Activated CD4-positive, alpha-beta T cell treated with anti-CD3 and anti-CD28 coated beads, Interleukin-2, amount 10 ng/mL, durations not matched to agents 24 days and 14 days (primary cell): ENCODE measurements at regions not wholly inside any gene's neighbourhood (a gene's known extent, or its start where the extent isn't known, plus 50 kb on each side); places are given as distances from the start of the nearest gene placed in this dataset.

Experiments
- DNase-seq: peaks from one replicate; pipeline ENCODE4 v3.0.0; 2022
- H3K27ac Mint-ChIP-seq: one replicate; pipeline ENCODE4 v1.8.0; 2022; ENCODE audit warnings: mild to moderate bottlenecking, mixed read lengths
- H3K27me3 Mint-ChIP-seq: one replicate; pipeline ENCODE4 v1.8.0; 2022; ENCODE audit warnings: mixed read lengths
- H3K36me3 Mint-ChIP-seq: one replicate; pipeline ENCODE4 v1.8.0; 2022; ENCODE audit warnings: low read depth, mild to moderate bottlenecking, mixed read lengths
- H3K4me1 Mint-ChIP-seq: one replicate; pipeline ENCODE4 v1.8.0; 2021; ENCODE audit warnings: mixed read lengths
- H3K4me3 Mint-ChIP-seq: one replicate; pipeline ENCODE4 v1.8.0; 2022; ENCODE audit warnings: mild to moderate bottlenecking, moderate library complexity, mixed read lengths
- H3K9me3 Mint-ChIP-seq: one replicate; pipeline ENCODE4 v1.8.0; 2021; ENCODE audit warnings: mixed read lengths
- intact Hi-C: fragments of 100-400 bp; cut with micrococcal nuclease; formaldehyde crosslinking; loops from one replicate; pipeline ENCODE4 v1.15.1; 2023

DNA sequence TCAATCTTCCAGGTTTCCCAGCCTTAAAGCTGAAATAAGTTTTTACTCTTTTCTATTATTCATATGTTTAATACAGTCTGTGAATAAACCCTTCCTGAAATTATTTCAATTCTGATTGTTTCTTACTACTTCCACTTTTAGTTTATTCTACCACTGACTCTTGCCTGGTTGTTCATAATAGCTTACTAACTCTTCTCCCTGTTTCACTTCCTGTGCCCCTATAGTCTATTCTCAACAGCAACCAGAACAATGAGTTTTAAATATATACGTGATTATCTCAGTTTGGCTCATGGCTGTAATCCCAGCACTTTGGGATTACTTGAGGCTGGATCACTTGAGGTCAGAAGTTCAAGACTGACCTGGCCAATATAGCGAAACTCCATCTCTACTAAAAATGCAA is 408.0 kb upstream of the SPOCK3 start:
- intact Hi-C loops = no loop called here

GRCh38 chr4:167645358-167645757 is 411.1 kb upstream of the SPOCK3 start:
- Mint-ChIP-seq H3K4me3 (no peak overlapping the region), H3K27me3 (no peaks in the 10 kb centered on the region), H3K36me3 (no peaks in the 10 kb centered on the region), H3K9me3 (no peaks in the 10 kb centered on the region), H3K27ac (no peak overlapping the region), H3K4me1 (no peaks in the 10 kb centered on the region)
- no peak for DNase-seq
- intact Hi-C loops = no loop called here

More for the DNA sequence above, 408.0 kb upstream of the SPOCK3 start:
- H3K27ac Mint-ChIP-seq = no peak overlapping the region
- H3K4me3 Mint-ChIP-seq = no peak overlapping the region
- no peaks in the 10 kb centered on the region for H3K36me3 Mint-ChIP-seq
- H3K4me1 Mint-ChIP-seq = no peaks in the 10 kb centered on the region
- no peak for DNase-seq
- no peaks in the 10 kb centered on the region for H3K9me3 Mint-ChIP-seq
- H3K27me3 Mint-ChIP-seq = no peaks in the 10 kb centered on the region

DNA sequence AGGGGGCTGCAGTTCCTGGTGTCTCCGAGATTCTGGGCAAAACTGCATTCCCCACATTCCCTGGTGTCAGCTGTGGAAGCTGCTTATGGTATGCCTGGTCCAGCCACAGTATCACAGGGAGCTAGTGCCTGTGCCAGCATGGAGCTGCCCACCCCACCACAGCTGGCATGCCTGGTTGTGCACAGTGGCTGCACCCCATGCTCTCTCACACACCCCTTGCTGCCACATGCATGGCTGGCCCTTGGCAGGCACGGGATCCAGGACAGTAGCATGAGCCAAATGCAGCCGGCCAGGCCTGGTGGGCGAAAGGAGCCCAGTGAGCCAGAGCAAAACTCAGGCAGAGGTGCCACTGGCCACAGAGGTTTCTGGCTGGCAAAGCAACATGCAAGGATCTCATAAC is 418.0 kb upstream of the SPOCK3 start:
- Mint-ChIP-seq H3K4me3 (no peak overlapping the region), H3K4me1 (no peaks in the 10 kb centered on the region), H3K27me3 (no peaks in the 10 kb centered on the region), H3K9me3 (no peaks in the 10 kb centered on the region), H3K27ac (no peak overlapping the region), H3K36me3 (no peaks in the 10 kb centered on the region)
- intact Hi-C loops = no loop called here
- no peak for DNase-seq

- Mint-ChIP-seq H3K27me3 (no peaks in the 10 kb centered on the region), H3K9me3 (no peaks in the 10 kb centered on the region), H3K4me3 (no peak overlapping the region), H3K36me3 (no peaks in the 10 kb centered on the region), H3K27ac (no peak overlapping the region), H3K4me1 (no peaks in the 10 kb centered on the region)
- intact Hi-C loops = no loop called here
- DNase-seq = no peak
Observed at GRCh38 chr4:167688660-167689142, 403.6 kb upstream of the ANXA10 start.

- no peak overlapping the region for H3K27ac Mint-ChIP-seq
- H3K4me3 Mint-ChIP-seq = no peak overlapping the region
- H3K4me1 Mint-ChIP-seq = no peaks in the 10 kb centered on the region
- H3K36me3 Mint-ChIP-seq = no peaks in the 10 kb centered on the region
- no peak for DNase-seq
- no peaks in the 10 kb centered on the region for H3K27me3 Mint-ChIP-seq
- intact Hi-C loops = no loop called here
- H3K9me3 Mint-ChIP-seq = no peaks in the 10 kb centered on the region
Observed at GRCh38 chr4:167702391-167702790, 389.9 kb upstream of the ANXA10 start.

DNA sequence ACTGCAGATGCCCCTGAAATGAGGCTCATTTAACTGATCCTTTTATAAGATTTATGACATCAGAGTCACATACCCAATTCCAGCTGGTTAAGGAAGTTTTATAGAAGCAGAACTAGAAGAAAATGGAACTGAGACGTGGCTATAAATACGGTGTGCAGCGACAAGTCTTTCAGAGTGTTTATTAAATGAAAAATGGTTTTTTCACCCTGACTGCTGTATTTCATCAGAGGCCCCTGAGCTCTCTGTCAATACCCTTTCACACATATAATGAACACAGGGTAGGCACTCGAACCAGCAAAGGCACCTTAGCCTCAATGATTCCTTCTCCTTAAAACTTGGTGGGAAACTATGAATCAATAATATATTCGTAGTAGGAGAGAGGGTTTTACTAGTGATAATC is 380.8 kb upstream of the ANXA10 start:
- Mint-ChIP-seq H3K36me3 (no peaks in the 10 kb centered on the region), H3K9me3 (no peaks in the 10 kb centered on the region), H3K4me1 (no peaks in the 10 kb centered on the region), H3K27me3 (no peaks in the 10 kb centered on the region), H3K27ac (no peak overlapping the region), H3K4me3 (no peak overlapping the region)
- DNase-seq = no peak
- intact Hi-C loops = no loop called here

GRCh38 chr4:167713756-167714155 is 378.6 kb upstream of the ANXA10 start:
- Mint-ChIP-seq H3K36me3 (no peaks in the 10 kb centered on the region), H3K9me3 (no peaks in the 10 kb centered on the region), H3K27me3 (no peaks in the 10 kb centered on the region), H3K4me1 (no peaks in the 10 kb centered on the region), H3K27ac (no peak overlapping the region), H3K4me3 (no peak overlapping the region)
- intact Hi-C loops = no loop called here
- DNase-seq = no peak

DNA sequence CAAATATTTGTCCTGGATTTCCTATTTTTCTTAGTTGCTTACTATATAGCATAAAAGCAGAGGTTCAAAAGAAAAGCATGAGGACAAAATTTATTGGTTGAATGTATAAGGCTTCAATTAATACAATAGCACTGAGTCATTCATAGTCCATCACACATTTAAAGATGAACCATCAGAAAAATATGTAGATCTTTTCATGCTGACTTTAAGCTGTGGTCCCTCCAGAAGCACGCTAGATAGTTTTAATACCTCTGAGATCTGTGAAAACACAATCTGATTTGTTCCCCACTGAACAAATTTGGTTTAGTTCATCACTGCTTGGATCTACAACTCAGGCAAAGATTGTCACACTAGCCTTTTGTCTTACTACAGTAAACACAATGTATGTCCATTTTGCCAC is 377.2 kb upstream of the ANXA10 start:
- no peak overlapping the region for H3K4me3 Mint-ChIP-seq
- H3K9me3 Mint-ChIP-seq = no peaks in the 10 kb centered on the region
- H3K27me3 Mint-ChIP-seq = no peaks in the 10 kb centered on the region
- no peaks in the 10 kb centered on the region for H3K36me3 Mint-ChIP-seq
- H3K4me1 Mint-ChIP-seq = no peaks in the 10 kb centered on the region
- H3K27ac Mint-ChIP-seq = no peak overlapping the region
- DNase-seq = no peak
- intact Hi-C loops = no loop called here

- no peak for DNase-seq
- no peak overlapping the region for H3K4me3 Mint-ChIP-seq
- intact Hi-C loops = no loop called here
- no peaks in the 10 kb centered on the region for H3K4me1 Mint-ChIP-seq
- H3K27me3 Mint-ChIP-seq = no peaks in the 10 kb centered on the region
- no peak overlapping the region for H3K27ac Mint-ChIP-seq
- peaks cover 1% of the 10 kb centered on the region for H3K9me3 Mint-ChIP-seq
- no peaks in the 10 kb centered on the region for H3K36me3 Mint-ChIP-seq
Observed at GRCh38 chr4:167717495-167717894, 374.8 kb upstream of the ANXA10 start.

GRCh38 chr4:167721617-167722486 is 370.5 kb upstream of the ANXA10 start:
- DNase-seq = no peak
- Mint-ChIP-seq H3K27ac (no peak overlapping the region), H3K9me3 (peaks cover 4% of the 10 kb centered on the region), H3K27me3 (no peaks in the 10 kb centered on the region), H3K36me3 (no peaks in the 10 kb centered on the region), H3K4me1 (no peaks in the 10 kb centered on the region), H3K4me3 (no peak overlapping the region)
- intact Hi-C loops = no loop called here

DNA sequence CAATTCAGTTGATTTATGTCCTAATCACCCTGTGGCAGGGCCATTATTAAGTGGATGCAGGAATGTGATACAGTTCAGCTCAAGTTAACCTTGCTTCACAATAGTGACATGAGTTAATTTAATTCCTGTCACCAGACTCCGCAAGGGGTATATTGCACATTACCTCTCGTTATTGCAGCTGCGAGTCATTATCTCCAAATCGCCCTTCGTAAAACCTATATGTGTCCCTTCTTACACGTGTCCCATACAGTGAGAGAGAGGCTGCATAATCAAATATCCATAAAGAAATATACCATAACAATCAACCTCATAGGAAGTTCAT is 369.9 kb upstream of the ANXA10 start:
- Mint-ChIP-seq H3K9me3 (peaks cover 4% of the 10 kb centered on the region), H3K4me1 (no peaks in the 10 kb centered on the region), H3K27me3 (no peaks in the 10 kb centered on the region), H3K4me3 (no peak overlapping the region), H3K27ac (no peak overlapping the region), H3K36me3 (no peaks in the 10 kb centered on the region)
- DNase-seq = no peak
- intact Hi-C loops = no loop called here

- Mint-ChIP-seq H3K36me3 (no peaks in the 10 kb centered on the region), H3K27me3 (no peaks in the 10 kb centered on the region), H3K9me3 (peaks cover 13% of the 10 kb centered on the region), H3K4me3 (no peak overlapping the region), H3K4me1 (no peaks in the 10 kb centered on the region), H3K27ac (no peak overlapping the region)
- intact Hi-C loops = no loop called here
- DNase-seq = no peak
Observed at GRCh38 chr4:167724941-167725340, 367.4 kb upstream of the ANXA10 start.

DNA sequence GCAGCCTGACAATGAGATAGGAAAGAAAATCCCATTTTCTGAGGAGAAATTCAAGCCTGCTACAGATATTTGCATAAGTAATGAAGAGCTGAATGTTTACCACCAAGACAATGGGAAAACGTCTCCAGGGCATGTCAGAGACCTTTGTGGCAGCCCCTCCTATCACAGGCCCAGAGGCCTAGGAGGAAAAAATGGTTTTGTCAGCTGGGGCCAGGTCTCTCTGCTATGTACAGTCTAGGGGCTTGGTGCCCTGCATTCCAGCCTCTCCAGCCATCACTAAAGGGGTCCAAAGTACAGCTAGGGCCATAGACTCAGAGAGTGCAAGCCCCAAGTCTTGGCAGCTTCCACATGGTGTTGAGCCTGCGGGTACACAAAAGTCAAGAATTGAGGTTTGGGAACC is 361.6 kb upstream of the ANXA10 start:
- Mint-ChIP-seq H3K4me3 (no peak overlapping the region), H3K9me3 (peaks cover 20% of the 10 kb centered on the region), H3K4me1 (no peaks in the 10 kb centered on the region), H3K27ac (no peak overlapping the region), H3K27me3 (no peaks in the 10 kb centered on the region), H3K36me3 (no peaks in the 10 kb centered on the region)
- DNase-seq = no peak
- intact Hi-C loops = no loop called here

DNA sequence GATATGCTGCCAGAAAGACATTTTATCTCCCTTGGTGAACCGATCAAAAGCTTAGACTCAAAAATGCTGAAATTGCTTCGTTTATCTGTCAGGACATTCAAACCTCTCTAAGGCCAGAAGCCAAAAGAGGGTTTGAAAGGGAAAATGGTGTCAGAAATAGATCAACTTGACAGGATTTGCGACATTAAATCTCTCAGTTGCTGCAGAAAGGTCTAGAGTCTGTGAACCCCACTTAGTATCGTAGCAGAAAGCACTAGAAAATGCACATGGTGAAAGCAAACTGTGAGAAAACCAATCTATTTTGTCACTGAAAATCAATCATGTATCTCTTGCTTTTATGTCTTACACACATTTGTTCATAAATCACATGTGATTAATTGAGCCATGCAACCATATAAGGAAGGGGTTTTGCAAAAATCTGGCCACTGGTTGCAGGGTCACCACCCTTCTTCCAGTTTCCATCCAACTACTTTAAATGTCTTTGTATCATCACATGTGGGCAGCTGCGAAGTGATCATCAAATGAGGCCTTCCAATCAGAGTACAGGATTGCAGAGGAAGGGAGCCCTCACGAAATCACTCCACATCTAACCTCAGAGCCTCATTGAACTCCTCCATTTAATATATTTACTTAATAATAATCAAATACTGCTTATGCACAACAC is 347.2 kb upstream of the ANXA10 start:
- intact Hi-C loops = no loop called here
- H3K4me3 Mint-ChIP-seq = no peak overlapping the region
- H3K27me3 Mint-ChIP-seq = no peaks in the 10 kb centered on the region
- no peaks in the 10 kb centered on the region for H3K9me3 Mint-ChIP-seq
- DNase-seq = no peak
- H3K27ac Mint-ChIP-seq = no peak overlapping the region
- H3K36me3 Mint-ChIP-seq = no peaks in the 10 kb centered on the region
- H3K4me1 Mint-ChIP-seq = no peaks in the 10 kb centered on the region
